HFFc6 (cell line): ENCODE measurements at regions not wholly inside any gene's neighbourhood (a gene's known extent, or its start where the extent isn't known, plus 50 kb on each side); places are given as distances from the start of the nearest gene placed in this dataset.

Source experiments
- DNase-seq: peaks from one replicate; pipeline ENCODE4 v3.0.0-alpha.2; 2018
- H3K27ac Mint-ChIP-seq: 2 replicates; pipeline ENCODE4 v1.8.0; 2020; ENCODE audit warnings: mild to moderate bottlenecking, mixed read lengths
- H3K27me3 Mint-ChIP-seq: 2 replicates; pipeline ENCODE4 v1.8.0; 2021; ENCODE audit warnings: mild to moderate bottlenecking, moderate library complexity, mixed read lengths; ENCODE audit not compliant: insufficient read depth
- H3K36me3 Mint-ChIP-seq: 2 replicates; pipeline ENCODE4 v1.8.0; 2021; ENCODE audit warnings: low read depth, mixed read lengths
- H3K4me1 Mint-ChIP-seq: 2 replicates; pipeline ENCODE4 v1.8.0; 2020; ENCODE audit warnings: low read depth, mixed read lengths
- H3K4me3 Mint-ChIP-seq: 2 replicates; pipeline ENCODE4 v1.8.0; 2020; ENCODE audit warnings: mild to moderate bottlenecking, moderate library complexity, mixed read lengths
- H3K9me3 Mint-ChIP-seq: 2 replicates; pipeline ENCODE4 v1.8.0; 2020; ENCODE audit warnings: mild to moderate bottlenecking, mixed read lengths
- TF ChIP-seq, protein P1 (sequence below): fragments of 200-600 bp; sonication (generic); IDR thresholded peaks from 2 replicates; pipeline ENCODE4 v1.5.0; 2021; ENCODE audit warnings: antibody characterized with exemption, mild to moderate bottlenecking

DNA sequence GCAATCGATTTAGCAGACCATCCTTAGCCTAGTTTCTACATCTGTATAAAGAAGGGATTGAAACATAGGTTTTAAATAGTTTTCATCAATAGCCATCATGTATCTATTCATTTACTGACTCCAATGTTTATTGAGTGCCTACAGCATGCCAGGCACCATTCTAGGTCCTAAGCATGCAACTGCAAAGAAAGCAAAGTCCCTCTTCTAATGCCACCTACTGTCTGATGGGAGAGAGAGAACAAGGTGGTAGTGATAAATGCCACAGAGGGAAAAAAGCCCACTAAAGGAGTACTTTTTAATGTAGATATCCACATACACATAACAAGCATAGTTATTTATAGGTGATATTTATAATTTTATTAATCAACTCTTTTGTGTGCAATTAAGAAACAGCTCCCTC, 67.6 kb upstream of the PPARGC1A start:
- TF ChIP-seq, protein P1, sequence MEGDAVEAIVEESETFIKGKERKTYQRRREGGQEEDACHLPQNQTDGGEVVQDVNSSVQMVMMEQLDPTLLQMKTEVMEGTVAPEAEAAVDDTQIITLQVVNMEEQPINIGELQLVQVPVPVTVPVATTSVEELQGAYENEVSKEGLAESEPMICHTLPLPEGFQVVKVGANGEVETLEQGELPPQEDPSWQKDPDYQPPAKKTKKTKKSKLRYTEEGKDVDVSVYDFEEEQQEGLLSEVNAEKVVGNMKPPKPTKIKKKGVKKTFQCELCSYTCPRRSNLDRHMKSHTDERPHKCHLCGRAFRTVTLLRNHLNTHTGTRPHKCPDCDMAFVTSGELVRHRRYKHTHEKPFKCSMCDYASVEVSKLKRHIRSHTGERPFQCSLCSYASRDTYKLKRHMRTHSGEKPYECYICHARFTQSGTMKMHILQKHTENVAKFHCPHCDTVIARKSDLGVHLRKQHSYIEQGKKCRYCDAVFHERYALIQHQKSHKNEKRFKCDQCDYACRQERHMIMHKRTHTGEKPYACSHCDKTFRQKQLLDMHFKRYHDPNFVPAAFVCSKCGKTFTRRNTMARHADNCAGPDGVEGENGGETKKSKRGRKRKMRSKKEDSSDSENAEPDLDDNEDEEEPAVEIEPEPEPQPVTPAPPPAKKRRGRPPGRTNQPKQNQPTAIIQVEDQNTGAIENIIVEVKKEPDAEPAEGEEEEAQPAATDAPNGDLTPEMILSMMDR: no peak
- no peak overlapping the region for H3K27ac Mint-ChIP-seq
- no peaks in the 10 kb centered on the region; the same call in 1 of the 2 replicates for H3K27me3 Mint-ChIP-seq
- no peak for DNase-seq
- H3K4me3 Mint-ChIP-seq: no peak overlapping the region
- no peaks in the 10 kb centered on the region for H3K4me1 Mint-ChIP-seq
- H3K9me3 Mint-ChIP-seq: peaks cover 5% of the 10 kb centered on the region; the same call in 1 of the 2 replicates
- H3K36me3 Mint-ChIP-seq: no peaks in the 10 kb centered on the region

DNA sequence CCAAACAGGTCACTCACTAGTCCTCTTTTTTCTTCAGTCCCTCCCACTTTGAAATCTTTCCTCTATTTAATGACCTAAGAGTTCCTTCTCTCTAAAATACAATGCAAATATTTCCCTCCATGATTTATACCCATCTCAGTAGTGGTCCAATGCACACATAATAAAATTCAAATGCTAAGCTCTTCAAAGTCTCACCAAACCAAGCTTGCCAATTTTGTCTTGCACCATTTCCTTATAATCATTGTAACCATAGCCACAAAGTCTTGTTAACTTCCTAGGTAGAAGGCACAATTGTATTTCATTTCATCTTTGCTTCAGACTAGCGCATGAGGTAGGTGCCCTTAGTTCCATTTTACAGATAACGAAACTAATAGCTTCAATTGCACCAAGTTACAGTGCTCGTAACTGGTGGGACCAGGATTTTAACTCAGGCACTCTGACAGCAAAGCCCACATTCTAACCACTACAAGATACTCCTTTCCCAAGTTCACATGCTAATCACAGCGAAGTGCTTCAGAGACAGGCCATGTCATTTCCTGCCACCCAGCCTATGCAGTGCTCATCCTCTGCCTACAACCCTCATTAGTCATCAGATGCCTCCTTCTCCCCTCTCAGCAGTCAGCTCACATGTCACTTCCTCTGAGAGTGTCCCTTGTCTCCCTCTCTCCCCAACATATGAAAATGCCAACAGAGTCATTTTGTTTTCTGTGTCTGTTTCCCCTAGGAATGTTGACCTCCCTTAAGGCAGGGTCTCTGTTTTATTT, 66.9 kb upstream of the PPARGC1A start:
- DNase-seq: no peak

DNA sequence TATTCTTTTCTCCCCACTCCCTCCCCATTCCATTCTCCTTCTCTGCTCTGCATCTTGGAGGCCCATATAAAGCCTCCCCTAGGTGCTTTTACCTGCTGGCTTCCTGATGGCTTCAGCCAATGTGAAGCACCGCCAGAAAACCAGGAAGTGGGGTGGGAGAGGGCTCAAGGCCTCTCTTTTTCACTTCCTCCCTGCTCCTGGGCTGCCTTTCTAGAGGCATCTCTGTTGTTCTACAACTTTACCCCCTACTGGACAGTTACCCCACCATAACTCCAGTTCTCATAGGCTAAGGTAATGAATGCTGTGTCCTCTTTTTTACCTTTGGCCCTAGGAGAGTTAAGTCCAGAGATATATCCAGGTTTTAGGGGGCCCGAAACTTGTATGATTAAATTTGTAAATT, 62.4 kb upstream of the PPARGC1A start:
- Mint-ChIP-seq H3K9me3 (peaks cover 4% of the 10 kb centered on the region; the same call in 1 of the 2 replicates), H3K27me3 (no peaks in the 10 kb centered on the region), H3K36me3 (no peaks in the 10 kb centered on the region), H3K4me3 (no peak overlapping the region), H3K4me1 (no peaks in the 10 kb centered on the region), H3K27ac (no peak overlapping the region)
- no peak for DNase-seq
- TF ChIP-seq, protein P1: no peak

More for the DNA sequence above, 66.9 kb upstream of the PPARGC1A start:
- Mint-ChIP-seq H3K9me3 (peaks cover 5% of the 10 kb centered on the region; the same call in 1 of the 2 replicates), H3K36me3 (no peaks in the 10 kb centered on the region), H3K27me3 (no peaks in the 10 kb centered on the region; the same call in 1 of the 2 replicates), H3K4me3 (no peak overlapping the region), H3K4me1 (no peaks in the 10 kb centered on the region), H3K27ac (no peak overlapping the region)
- TF ChIP-seq, protein P1: no peak

DNA sequence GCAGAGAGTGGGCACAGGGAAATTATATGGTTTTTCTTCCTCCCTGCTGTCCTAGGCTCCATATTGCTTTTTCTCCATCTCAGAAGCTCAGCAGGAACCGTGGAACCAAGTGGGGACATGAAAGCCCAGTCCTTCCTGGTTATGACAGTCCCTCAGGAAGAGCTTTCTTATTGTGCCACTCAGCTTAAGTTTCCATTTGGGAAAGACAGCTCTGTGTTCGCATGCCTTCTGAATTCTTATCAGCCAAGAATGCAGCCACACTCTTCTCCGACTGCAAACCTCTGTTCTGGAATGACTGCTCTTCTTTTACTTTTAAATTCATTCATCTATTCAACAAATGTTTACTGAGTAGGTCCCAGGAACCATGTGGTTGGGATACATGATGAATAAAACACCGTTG, 58.0 kb upstream of the PPARGC1A start:
- DNase-seq: no peak
- Mint-ChIP-seq H3K27me3 (no peaks in the 10 kb centered on the region), H3K4me3 (no peak overlapping the region), H3K27ac (no peak overlapping the region), H3K36me3 (no peaks in the 10 kb centered on the region), H3K9me3 (peaks cover 4% of the 10 kb centered on the region), H3K4me1 (no peaks in the 10 kb centered on the region)
- TF ChIP-seq, protein P1: no peak

DNA sequence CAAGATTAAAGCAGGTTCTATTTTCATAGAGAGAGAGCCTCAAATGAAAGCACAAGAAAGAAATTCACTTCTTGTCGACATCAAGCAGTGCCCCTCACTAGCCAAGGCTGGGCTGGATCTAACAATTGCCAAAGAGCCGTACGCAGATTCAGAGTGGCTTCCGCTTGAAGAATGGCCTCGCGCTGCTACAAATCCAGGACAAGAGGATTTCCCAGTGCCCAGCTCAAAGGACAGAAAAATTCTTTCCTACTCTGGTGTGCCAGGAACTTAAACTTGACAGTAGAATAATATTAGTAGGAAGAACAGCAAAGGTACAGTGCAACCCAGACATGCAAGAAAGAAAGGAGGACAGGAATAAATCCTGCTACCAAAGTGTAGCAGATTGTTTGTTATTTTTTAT, 56.5 kb upstream of the PPARGC1A start:
- Mint-ChIP-seq H3K9me3 (peaks cover 8% of the 10 kb centered on the region), H3K4me3 (no peak overlapping the region), H3K27ac (no peak overlapping the region), H3K4me1 (no peaks in the 10 kb centered on the region), H3K27me3 (no peaks in the 10 kb centered on the region), H3K36me3 (no peaks in the 10 kb centered on the region)
- no peak for DNase-seq
- TF ChIP-seq, protein P1: no peak
